GM12875 (cell line): ENCODE measurements at regions not wholly inside any gene's neighbourhood (a gene's known extent, or its start where the extent isn't known, plus 50 kb on each side); places are given as distances from the start of the nearest gene placed in this dataset.

Experiments used
- H3K4me3 ChIP-seq: one replicate; pipeline ENCODE4 v1.5.1; 2011; ENCODE audit warnings: low read depth, low read length, control low read depth
- CTCF ChIP-seq: IDR thresholded peaks from 2 replicates; pipeline ENCODE4 v1.5.1; 2011; ENCODE audit warnings: low read depth, mild to moderate bottlenecking, control low read depth, inconsistent platforms, low read length, moderate library complexity, borderline replicate concordance; ENCODE audit not compliant: insufficient read depth

GRCh38 chr2:78416625-78417300, 608.7 kb upstream of the REG3G start:
- no peak for TF ChIP-seq CTCF

GRCh38 chr2:78417355-78417754, 608.1 kb upstream of the REG3G start:
- no peak overlapping the region for H3K4me3 ChIP-seq
- TF ChIP-seq CTCF: no peak

More at GRCh38 chr2:78416625-78417300, 608.7 kb upstream of the REG3G start:
- H3K4me3 ChIP-seq: no peak overlapping the region

- H3K4me3 ChIP-seq: no peak overlapping the region
- TF ChIP-seq CTCF: no peak
Measured at GRCh38 chr2:78418021-78418420, 607.5 kb upstream of the REG3G start.

GRCh38 chr2:78420132-78420531, 605.4 kb upstream of the REG3G start:
- H3K4me3 ChIP-seq: no peak overlapping the region
- no peak for TF ChIP-seq CTCF

GRCh38 chr2:78423631-78424030, 601.9 kb upstream of the REG3G start:
- H3K4me3 ChIP-seq: no peak overlapping the region
- TF ChIP-seq CTCF: no peak

GRCh38 chr2:78427170-78427569, 598.3 kb upstream of the REG3G start:
- H3K4me3 ChIP-seq: no peak overlapping the region
- TF ChIP-seq CTCF: no peak

GRCh38 chr2:78431241-78431640, 594.3 kb upstream of the REG3G start:
- H3K4me3 ChIP-seq: no peak overlapping the region
- TF ChIP-seq CTCF: no peak
